Amniotic stem cell (primary cell): ENCODE measurements at regions not wholly inside any gene's neighbourhood (a gene's known extent, or its start where the extent isn't known, plus 50 kb on each side); places are given as distances from the start of the nearest gene placed in this dataset.
"Not testable (repeated sequence)": the region's sequence is repeated elsewhere in the genome, so short reads cannot be mapped to it uniquely, and the experiment has no call there.

ENCODE experiments used
- DNase-seq: peaks from one replicate; lab custom pipeline; 2025; lab: John Stamatoyannopoulos, UW

DNA sequence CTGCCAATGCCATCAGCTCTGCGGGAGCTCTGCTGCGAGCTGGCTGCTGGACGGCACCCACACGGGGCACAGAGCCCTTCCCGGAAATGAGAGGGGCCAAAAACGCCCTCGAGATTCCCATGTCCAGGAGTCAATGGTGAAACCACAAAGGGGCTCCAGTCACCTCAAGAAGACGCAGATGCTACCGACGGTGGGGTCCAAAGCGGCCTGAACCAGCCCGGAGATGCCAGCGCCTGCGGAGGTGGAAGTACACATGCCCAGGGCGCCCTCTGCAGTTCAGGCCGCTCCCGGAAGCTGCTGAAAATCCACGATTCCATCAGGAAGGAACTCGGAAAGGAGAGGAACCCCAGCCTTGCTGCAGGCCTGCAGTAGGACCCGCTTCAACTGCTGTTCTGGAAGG lies 82.4 kb upstream of the SELENOP start:
- no peak for DNase-seq

DNA sequence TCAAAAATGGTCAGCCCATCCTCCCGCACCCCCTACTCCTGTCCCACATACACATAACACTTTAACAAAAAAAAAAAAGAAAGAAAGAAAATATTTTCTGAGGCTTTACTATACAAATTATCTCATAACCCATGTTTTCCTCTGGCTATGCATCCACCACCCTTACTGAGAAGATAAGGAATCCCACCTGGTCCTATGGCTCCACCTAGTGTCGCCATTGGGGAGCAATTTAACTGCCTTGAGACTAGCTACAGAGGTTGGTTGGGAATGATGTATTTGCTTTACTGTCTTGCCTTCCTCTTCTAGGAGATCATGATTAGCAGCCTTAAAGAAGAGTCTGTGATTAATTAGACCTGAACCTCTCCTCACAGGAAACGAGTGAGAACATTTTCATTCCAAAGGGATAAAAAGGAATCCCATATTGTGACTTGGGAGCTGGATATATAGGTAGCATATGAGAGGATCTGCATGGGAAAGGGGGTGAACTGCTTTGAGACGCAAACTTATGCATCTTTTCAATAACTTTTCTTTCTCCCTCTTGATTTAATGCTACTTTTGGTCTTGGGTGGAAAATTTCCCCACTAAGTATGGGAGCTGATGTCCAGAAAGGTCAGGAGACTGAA lies 77.7 kb upstream of the SELENOP start:
- DNase-seq, result no peak

GRCh38 chr5:42888771-42889170 lies 77.1 kb upstream of the SELENOP start:
- no peak for DNase-seq

DNA sequence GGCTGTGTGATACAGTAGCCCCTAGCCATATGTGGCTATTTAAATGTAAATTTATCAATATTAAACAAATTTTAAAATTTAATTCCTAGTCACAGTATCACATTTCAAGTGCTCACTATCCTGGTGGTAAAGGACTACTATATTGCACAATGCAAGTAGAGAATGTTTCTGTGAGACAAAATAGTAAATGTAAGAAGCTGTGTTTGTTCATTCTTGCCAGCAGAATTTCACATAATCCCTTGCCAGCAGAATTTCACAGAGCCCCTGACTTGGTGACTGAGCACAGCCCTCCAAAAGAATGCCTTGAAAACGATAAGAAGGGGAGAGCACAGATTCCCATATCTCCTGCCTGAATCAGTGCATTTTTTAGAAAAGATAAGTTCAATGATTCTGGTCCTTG lies 75.9 kb upstream of the SELENOP start:
- no peak for DNase-seq

DNA sequence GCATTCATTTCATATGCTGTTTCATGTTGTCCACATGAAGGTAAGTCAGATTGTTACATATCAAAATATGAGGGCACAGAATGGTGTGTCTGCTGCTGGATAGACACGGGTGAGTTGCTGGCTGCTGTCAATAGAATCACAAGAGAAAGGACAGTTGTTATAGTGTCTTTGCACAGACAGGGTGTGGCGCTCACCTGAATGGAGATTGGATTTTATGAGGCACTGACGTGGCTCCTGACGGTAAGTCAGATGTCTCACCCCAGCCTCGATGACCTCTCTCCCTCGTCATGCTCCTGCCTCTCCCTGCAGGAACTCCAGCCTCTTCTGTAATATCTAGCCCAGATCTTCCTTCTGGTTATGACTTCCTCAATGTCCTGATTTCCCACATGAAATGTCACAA lies 75.4 kb upstream of the SELENOP start:
- DNase-seq, result no peak

DNA sequence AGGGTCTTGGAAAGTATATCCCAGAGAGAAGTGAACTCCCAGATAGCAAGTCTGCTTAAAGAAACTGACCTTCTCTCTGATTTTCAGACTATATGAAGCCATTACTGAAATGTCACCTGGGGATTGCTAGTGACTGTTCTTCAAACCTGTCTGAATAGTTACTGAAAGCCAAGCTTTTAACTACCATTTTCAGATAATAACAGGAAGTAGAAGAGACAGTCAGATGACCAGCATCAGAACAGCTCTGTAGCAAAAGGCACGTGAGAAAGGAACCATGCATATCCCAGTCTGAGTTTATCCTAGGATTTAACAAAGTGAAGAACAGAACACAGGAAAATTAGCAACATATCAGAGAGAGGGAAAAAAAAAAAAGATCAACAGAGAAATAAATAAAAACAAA lies 74.9 kb upstream of the SELENOP start:
- no peak for DNase-seq

GRCh38 chr5:42884326-42884725 lies 72.6 kb upstream of the SELENOP start:
- no peak for DNase-seq

DNA sequence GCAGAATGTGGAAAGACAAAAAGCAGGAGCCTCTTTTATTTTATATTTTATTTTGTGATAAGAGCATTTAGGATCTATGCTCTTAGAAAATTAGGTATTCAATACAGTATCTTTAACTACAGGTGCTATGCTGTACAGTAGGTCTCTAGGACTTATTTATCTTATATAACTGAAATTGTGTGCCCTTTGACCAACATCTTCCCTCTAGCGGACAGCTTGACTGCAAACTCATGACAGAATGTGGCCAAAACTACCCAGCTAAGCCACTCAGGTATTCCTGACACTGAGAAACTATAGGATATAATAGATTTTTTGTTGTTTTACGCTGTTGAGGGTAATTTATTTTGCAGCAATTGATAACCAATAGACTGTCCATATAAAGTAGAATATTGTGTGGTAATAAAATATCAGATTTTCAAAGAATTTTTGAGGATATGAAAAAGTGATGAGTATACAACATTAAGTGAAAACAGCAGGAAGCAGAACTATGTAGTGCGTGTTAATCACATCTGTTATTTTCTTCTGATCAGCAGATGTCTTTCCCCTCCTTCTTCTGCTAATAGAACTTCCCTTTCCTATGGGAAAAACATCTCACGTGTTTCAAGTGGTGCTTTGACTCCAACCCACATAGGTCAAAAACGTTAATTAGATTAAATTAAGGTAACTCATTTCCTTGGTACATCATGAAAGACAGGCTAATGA lies 69.9 kb upstream of the SELENOP start:
- DNase-seq, result no peak

DNA sequence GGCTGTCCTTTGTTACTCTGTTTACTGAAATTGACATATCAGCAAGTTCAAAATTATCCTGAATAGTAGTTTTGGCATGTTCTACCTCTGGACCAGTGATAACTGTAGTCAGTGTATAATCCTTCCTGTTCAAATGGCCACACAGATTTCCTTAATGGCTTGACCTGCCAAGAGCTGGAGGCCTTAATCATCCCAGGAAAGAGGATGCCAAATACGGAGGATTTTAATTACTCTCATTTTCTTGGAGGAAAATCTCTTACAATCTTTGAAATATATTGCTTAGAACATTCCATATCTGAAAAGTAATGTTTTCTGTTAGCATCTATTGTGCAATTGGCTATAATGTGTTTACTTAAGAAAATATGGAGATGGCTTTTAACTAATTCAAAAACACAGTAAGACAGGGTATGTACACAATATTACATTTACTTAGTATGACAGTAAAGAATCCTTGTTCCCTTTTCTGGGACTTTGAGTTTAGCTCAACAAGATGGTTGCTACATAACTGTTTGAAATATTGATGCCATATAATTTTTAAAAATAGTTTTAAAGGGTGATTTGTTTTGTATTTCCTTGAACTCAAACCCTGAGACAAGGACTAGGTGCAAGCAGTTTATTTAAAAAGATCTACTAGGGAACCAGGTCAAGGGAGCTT lies 68.9 kb upstream of the SELENOP start:
- DNase-seq, result no peak

DNA sequence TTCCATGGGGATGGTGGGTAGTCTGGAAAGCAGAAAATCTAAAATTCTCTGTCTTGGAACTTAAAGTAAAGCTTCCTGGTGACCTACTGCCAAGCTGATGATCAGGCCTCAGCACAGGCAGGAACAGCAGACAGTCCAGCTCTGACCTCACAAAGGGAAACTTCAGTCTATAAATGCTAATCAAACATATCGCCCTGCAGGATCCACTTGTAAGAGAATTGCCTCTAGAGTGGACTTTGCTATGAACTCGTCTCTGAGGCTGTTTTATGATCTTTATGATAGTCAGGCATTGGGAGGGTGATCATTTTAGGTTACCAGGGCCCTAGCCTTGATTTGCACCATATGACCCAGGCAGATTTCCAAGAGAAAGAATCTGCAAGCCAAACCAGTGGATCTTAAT lies 67.6 kb upstream of the SELENOP start:
- DNase-seq, result no peak

DNA sequence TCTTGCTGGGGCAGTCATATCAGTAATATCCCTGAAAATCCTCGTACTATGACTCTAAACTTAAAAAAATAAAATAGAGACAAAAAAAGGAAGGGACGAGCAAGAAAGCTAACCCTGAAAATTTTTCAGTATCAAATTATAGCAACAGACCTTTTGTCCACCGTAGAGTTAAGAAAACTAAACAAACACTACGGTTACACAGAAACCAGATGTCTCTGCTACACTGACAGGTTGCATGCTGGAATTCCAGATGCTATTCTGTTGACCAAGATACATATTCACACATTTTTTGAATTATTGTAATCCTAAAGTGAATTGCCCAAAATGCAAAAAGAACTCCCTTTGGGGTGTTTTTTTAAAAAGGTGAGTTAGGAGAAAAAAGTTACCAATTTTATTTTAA lies 66.9 kb upstream of the SELENOP start:
- DNase-seq, result no peak

DNA sequence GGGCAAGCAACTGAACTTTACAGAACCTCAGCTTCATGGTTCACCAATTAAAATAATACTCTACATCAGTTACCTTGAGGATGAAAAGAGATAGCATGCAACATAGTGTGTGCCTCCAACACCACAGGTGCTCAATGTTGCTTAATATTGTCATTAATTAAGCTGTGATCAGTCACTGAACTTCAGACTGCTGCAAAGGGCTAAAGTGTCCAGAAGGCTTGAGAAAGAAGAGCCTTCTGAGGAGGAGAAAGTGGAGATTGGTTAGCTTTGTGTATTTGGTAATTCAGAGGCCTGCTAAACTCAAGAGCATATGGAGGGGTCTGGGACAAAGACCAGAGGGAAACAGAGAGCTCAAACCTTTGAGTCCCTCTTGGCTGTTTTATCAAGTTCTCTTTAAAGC lies 66.3 kb upstream of the SELENOP start:
- DNase-seq, result no peak

GRCh38 chr5:42877431-42877830 lies 65.7 kb upstream of the SELENOP start:
- no peak for DNase-seq

GRCh38 chr5:42876375-42876844 lies 64.7 kb upstream of the SELENOP start:
- no peak for DNase-seq

DNA sequence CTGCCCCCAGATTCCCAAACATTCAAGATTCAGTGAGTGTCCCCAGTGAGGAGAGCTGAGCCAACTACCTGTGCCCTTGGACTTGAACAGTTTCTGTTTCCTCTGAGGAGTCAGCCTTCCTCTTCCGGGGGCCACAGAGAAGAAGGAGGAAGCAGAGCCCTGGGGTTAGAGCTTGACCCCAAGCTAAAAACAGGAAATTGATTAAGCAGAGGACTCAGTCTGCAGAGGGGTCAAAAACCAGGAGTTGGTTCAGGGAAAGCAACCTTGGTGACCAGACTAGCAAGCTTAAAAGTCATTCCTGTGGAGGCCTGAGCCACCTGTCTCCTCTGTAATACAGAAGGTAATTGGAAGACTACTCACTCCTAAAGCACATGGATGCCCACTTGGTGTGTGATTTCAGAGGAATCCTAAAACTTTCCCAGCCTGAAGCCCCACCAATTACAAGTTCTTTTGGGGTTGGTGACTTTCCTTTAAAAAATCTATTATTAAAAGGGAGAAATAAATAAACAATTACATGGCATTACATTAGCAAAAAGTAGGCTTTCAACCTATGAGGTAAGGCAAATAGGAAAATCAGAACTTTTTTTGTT lies 64.2 kb upstream of the SELENOP start:
- no peak for DNase-seq

DNA sequence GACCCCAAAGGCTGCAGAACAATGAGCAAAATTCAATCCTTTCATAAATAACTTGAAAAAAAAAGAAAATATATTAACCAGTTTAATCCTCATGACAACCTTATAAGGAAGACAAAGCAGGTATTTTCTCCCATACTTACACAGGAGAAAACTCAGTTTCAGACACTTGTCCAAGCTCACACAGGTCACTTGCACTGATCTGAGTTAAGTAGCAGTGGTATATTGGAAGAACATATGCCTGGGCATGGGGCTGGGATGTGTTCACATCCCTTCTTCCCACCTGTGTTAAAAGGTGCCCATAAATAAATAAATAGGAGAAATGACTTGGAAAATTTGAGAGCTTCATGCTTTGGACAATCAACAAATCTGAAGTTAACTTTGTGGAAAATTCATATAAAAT lies 63.5 kb upstream of the SELENOP start:
- no peak for DNase-seq

- no peak for DNase-seq
Measured at GRCh38 chr5:42874621-42875198, 63.0 kb upstream of the SELENOP start.

DNA sequence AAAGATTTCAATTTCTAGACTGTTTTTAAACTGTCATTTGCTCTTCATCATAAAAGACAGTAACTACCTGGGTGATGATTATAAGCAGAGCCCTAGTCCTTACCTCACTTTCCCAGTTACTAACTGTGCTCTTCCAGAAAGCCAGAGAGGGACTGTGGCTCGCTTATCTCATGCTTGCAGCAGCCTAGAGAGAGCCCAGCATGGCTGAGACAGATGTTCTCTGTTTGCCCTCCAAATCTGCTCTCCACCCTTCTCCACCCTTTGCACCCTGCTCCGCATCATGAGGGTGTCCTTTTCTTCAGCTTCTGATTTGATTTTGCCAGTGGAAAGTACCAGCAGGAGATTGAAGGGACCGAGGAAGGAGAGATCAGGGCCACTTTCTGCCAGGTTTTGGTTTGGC lies 61.2 kb upstream of the SELENOP start:
- DNase-seq, result no peak

DNA sequence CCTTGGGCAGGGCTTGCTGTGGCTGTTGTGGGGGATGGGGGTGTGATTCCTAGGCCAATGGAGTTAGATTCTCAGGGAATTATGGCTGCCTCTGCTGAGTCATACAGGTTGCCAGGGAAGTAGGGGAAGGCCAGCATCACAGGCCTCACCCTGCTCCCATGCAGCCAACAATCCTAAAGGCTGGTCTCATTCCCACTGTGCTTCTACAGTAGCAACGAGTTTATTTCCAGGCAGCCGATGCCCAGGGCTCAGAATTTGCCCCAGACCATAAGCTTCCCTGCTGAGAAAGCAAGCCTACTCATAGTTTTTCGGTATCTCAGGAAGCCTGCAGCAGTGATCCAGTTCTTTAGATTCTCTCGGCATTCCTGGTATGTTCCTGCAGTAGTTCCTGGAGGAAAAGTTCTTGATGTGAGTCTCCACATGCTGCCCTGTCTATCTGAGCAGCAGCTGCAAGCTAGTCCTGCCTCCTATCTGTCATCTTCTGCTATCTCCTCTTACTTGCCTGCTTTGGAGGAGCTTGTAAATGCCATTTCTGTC lies 59.3 kb upstream of the SELENOP start:
- DNase-seq, result no peak

GRCh38 chr5:42868417-42868816 lies 56.7 kb upstream of the SELENOP start:
- DNase-seq, result not testable (repeated sequence)

GRCh38 chr5:42864749-42865148 lies 53.1 kb upstream of the SELENOP start:
- not testable (repeated sequence) for DNase-seq
